Astrocyte of the spinal cord (primary cell): ENCODE measurements at regions not wholly inside any gene's neighbourhood (a gene's known extent, or its start where the extent isn't known, plus 50 kb on each side); places are given as distances from the start of the nearest gene placed in this dataset.

Experiments used
- DNase-seq: peaks from one replicate; pipeline ENCODE4 v3.0.0; 2011; ENCODE audit warnings: low read depth, low spot score
- H3K4me3 ChIP-seq: 2 replicates; pipeline ENCODE4 v1.5.1; 2011; ENCODE audit warnings: low read depth, mild to moderate bottlenecking, low read length, moderate library complexity
- in situ Hi-C: cut with HindIII; loops from 2 replicates; pipeline ENCODE4 v1.10.0; 2017; ENCODE audit warnings: low sequenced_read_pairs
- TF ChIP-seq, protein P1 (sequence below): IDR thresholded peaks from 2 replicates; pipeline ENCODE4 v1.5.1; 2012; ENCODE audit warnings: low read depth, mild to moderate bottlenecking, low read length, inconsistent platforms

DNA sequence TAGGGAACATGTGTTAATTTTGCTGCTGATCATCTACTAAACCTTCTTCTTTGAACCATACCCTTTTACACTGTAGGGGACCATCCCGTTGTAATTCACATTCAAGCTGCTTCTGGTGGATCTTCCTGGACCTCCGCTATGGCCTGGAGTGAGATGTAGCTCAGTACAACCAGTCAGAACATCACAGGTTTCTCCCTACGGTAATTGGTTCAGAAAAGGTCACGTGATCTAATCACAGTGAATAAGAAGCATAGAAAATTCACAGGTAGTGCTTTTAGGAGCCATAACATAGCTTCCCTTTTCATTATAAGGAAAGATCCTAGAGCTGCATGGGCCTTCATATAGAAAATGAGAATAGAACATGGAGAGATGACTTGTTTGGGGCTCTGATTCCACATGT, 320.8 kb upstream of the PDZRN3 start:
- in situ Hi-C loops, result no loop called here
- no peak overlapping the region for H3K4me3 ChIP-seq
- TF ChIP-seq, protein P1, sequence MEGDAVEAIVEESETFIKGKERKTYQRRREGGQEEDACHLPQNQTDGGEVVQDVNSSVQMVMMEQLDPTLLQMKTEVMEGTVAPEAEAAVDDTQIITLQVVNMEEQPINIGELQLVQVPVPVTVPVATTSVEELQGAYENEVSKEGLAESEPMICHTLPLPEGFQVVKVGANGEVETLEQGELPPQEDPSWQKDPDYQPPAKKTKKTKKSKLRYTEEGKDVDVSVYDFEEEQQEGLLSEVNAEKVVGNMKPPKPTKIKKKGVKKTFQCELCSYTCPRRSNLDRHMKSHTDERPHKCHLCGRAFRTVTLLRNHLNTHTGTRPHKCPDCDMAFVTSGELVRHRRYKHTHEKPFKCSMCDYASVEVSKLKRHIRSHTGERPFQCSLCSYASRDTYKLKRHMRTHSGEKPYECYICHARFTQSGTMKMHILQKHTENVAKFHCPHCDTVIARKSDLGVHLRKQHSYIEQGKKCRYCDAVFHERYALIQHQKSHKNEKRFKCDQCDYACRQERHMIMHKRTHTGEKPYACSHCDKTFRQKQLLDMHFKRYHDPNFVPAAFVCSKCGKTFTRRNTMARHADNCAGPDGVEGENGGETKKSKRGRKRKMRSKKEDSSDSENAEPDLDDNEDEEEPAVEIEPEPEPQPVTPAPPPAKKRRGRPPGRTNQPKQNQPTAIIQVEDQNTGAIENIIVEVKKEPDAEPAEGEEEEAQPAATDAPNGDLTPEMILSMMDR, result no peak
- no peak for DNase-seq

- TF ChIP-seq, protein P1, result no peak
- no peak for DNase-seq
- H3K4me3 ChIP-seq, result no peak overlapping the region
- in situ Hi-C loops, result no loop called here
These were observed 315.2 kb upstream of the PDZRN3 start for GRCh38 chr3:73939985-73940384.

- H3K4me3 ChIP-seq, result no peak overlapping the region
- TF ChIP-seq, protein P1, result no peak
- DNase-seq, result no peak
- in situ Hi-C loops, result no loop called here
These were observed 308.8 kb upstream of the PDZRN3 start for GRCh38 chr3:73933585-73933984.

- in situ Hi-C loops, result no loop called here
- TF ChIP-seq, protein P1, result no peak
- DNase-seq, result no peak
- no peak overlapping the region for H3K4me3 ChIP-seq
These were observed 302.4 kb upstream of the PDZRN3 start for GRCh38 chr3:73927203-73927570.

DNA sequence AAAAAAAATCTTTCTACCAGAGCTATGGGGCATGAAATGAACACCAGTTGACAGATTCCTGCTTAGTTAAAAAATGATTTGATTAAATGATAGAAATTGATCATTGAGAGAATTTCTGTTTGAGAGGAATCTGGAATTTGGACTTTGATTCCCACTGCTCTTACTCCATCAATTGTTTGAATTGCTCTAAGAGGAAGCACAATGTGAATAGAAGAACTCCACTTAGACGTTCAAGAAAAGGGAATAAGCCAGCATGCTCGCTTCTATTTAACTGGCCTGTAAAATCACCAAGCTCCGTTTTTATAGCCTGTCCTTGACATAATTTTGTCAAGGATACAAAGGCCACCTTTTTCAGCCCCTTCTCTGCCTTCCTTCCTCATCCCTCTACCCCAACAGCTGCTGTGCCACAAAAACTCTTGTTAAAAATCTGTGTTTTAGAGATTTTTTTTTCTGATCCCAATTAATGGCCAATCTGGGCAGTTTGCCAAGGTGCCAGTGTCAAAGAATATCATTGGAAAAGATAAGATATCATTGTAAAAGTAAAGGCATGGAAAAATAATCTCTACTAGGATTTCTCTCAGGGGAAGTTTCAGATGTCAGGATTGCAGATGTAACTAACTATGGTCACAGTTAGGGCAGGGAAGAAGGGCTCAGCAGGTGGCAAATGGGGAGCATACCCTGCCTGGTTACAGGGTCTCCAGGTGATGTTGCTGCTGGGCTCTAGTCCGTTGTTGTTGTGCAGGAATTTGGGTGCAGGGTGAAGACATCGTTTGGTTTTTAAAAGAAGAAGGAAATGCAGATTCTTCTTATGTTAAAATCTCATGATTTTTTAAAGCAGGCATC, 301.8 kb upstream of the PDZRN3 start:
- TF ChIP-seq, protein P1, result no peak
- DNase-seq, result no peak
- in situ Hi-C loops, result no loop called here
- no peak overlapping the region for H3K4me3 ChIP-seq

GRCh38 chr3:73925011-73925410, 300.3 kb upstream of the PDZRN3 start:
- in situ Hi-C loops, result no loop called here
- TF ChIP-seq, protein P1, result no peak
- no peak for DNase-seq

GRCh38 chr3:73924048-73924447, 299.3 kb upstream of the PDZRN3 start:
- in situ Hi-C loops, result no loop called here
- no peak overlapping the region for H3K4me3 ChIP-seq
- TF ChIP-seq, protein P1, result no peak

More at GRCh38 chr3:73925011-73925410, 300.3 kb upstream of the PDZRN3 start:
- no peak overlapping the region for H3K4me3 ChIP-seq

More at GRCh38 chr3:73924048-73924447, 299.3 kb upstream of the PDZRN3 start:
- DNase-seq, result no peak
